SK-N-SH (cell line): ENCODE measurements at regions not wholly inside any gene's neighbourhood (a gene's known extent, or its start where the extent isn't known, plus 50 kb on each side); places are given as distances from the start of the nearest gene placed in this dataset.

Source experiments
- CTCF ChIA-PET: fragments of 300-600, 350-600 bp; formaldehyde crosslinking; extraction: SDS; loops from one replicate; lab custom pipeline; 2021; lab: Yijun Ruan, JAX
- POLR2A ChIA-PET: fragments of 350-600 bp; sonication (Branson Sonifier 250); formaldehyde crosslinking; extraction: SDS; loops from one replicate; lab custom pipeline; 2020; ENCODE audit warnings: antibody characterized with exemption, inconsistent platforms; lab: Yijun Ruan, JAX
- DNase-seq: peaks from one replicate; pipeline ENCODE4 v3.0.0; 2012
- H2AFZ ChIP-seq: fragments of 200-600 bp; sonication (generic); 2 replicates; pipeline ENCODE4 v1.8.1; 2016; ENCODE audit warnings: antibody characterized with exemption, mild to moderate bottlenecking, low read depth
- H3F3A ChIP-seq: fragments of 200-600 bp; sonication (generic); replicated peaks from 2 replicates; pipeline ENCODE3; 2016; ENCODE audit warnings: antibody characterized with exemption, mild to moderate bottlenecking; ENCODE audit not compliant: insufficient read depth
- H3K27ac ChIP-seq, 2 experiments: fragments of 200-500 bp in 1 of 2; fragments of 200-600 bp in 1 of 2; sonication (Bioruptor generic) in 1 of 2; sonication (generic), shearing (Covaris generic) in 1 of 2; 2 replicates each; pipeline versions ENCODE4 v1.5.1 to v1.6.1; 2014 to 2016; ENCODE audit warnings: low read depth in 2 of 2, inconsistent platforms in 1 of 2, low read length in 1 of 2, mild to moderate bottlenecking in 1 of 2, mixed read lengths in 1 of 2
- H3K27me3 ChIP-seq: fragments of 200-600 bp; sonication (generic), shearing (Covaris generic); 2 replicates; pipeline ENCODE4 v1.6.1; 2016; ENCODE audit warnings: mixed run types; ENCODE audit not compliant: insufficient read depth
- H3K36me3 ChIP-seq, 2 experiments: fragments of 200-500 bp in 1 of 2; fragments of 200-600 bp in 1 of 2; sonication (Bioruptor generic) in 1 of 2; sonication (generic) in 1 of 2; replicated peaks in 1 of 2; 2 replicates each; pipeline versions ENCODE3 to v1.5.1; 2014 to 2016; ENCODE audit warnings: low read length in 1 of 2, mild to moderate bottlenecking in 1 of 2; ENCODE audit not compliant: insufficient read depth in 2 of 2, control insufficient read depth in 1 of 2
- H3K4me1 ChIP-seq, 2 experiments: fragments of 200-500 bp in 1 of 2; fragments of 200-600 bp in 1 of 2; sonication (Bioruptor generic) in 1 of 2; sonication (generic), shearing (Covaris generic) in 1 of 2; 2 replicates each; pipeline versions ENCODE4 v1.5.1 to v1.6.1; 2014 to 2016; ENCODE audit warnings: low read depth in 1 of 2, low read length in 1 of 2, mixed run types in 1 of 2; ENCODE audit not compliant: insufficient read depth in 2 of 2, control insufficient read depth in 1 of 2
- H3K4me2 ChIP-seq: fragments of 200-600 bp; sonication (generic), shearing (Covaris generic); 2 replicates; pipeline ENCODE4 v1.6.1; 2017; ENCODE audit warnings: mixed run types
- H3K4me3 ChIP-seq, 2 experiments: fragments of 200-500 bp in 1 of 2; fragments of 200-600 bp in 1 of 2; sonication (Bioruptor generic) in 1 of 2; sonication (generic), shearing (Covaris generic) in 1 of 2; 2 replicates each; pipeline versions ENCODE4 v1.5.1 to v1.8.1; 2014 to 2016; ENCODE audit warnings: low read depth in 2 of 2, inconsistent platforms in 1 of 2, low read length in 1 of 2, mild to moderate bottlenecking in 1 of 2, mixed read lengths in 1 of 2, moderate library complexity in 1 of 2
- H3K79me2 ChIP-seq: fragments of 200-600 bp; sonication (generic); 2 replicates; pipeline ENCODE4 v1.8.1; 2017; ENCODE audit warnings: mild to moderate bottlenecking; ENCODE audit not compliant: insufficient read depth
- H3K9ac ChIP-seq: fragments of 200-600 bp; sonication (generic); 2 replicates; pipeline ENCODE4 v1.6.1; 2017; ENCODE audit warnings: mixed run types
- H3K9me2 ChIP-seq: fragments of 200-600 bp; sonication (generic); 2 replicates; pipeline ENCODE4 v1.6.1; 2017; ENCODE audit warnings: mixed run types
- H3K9me3 ChIP-seq: fragments of 200-600 bp; sonication (generic); 2 replicates; pipeline ENCODE4 v1.6.1; 2017; ENCODE audit warnings: mixed run types, mild to moderate bottlenecking, moderate library complexity
- H4K20me1 ChIP-seq: fragments of 200-600 bp; sonication (generic); 2 replicates; pipeline ENCODE4 v1.6.1; 2017; ENCODE audit warnings: mild to moderate bottlenecking, mixed run types; ENCODE audit not compliant: insufficient read depth
- ELF1 ChIP-seq: IDR thresholded peaks from 2 replicates; pipeline ENCODE4 v1.4.0; 2012
- EZH2phosphoT487 ChIP-seq: fragments of 200-600 bp; sonication (generic); IDR thresholded peaks from 2 replicates; pipeline ENCODE4 v1.6.1; 2017; ENCODE audit warnings: low read depth, mixed run types, mild to moderate bottlenecking, antibody characterized with exemption, moderate library complexity, borderline replicate concordance
- FOXJ3 ChIP-seq: sonication (generic); formaldehyde crosslinking; IDR thresholded peaks from 2 replicates; pipeline ENCODE4 v1.5.1; 2020; ENCODE audit warnings: mild to moderate bottlenecking, missing genetic modification reagents
- IRF3 ChIP-seq: fragments of 150-350 bp; IDR thresholded peaks from 2 replicates; pipeline ENCODE4 v1.6.1; 2016; ENCODE audit warnings: mild to moderate bottlenecking, low read depth, low read length
- MXI1 ChIP-seq: IDR thresholded peaks from 2 replicates; pipeline ENCODE4 v1.6.1; 2012; ENCODE audit warnings: mild to moderate bottlenecking, low read depth, low read length, improper control_type of control experiment
- NFIC ChIP-seq: IDR thresholded peaks from 2 replicates; pipeline ENCODE4 v1.4.0; 2012; ENCODE audit warnings: borderline replicate concordance
- NRF1 ChIP-seq: IDR thresholded peaks from 2 replicates; pipeline ENCODE4 v1.6.1; 2012; ENCODE audit warnings: low read depth, mild to moderate bottlenecking, low read length
- TAF1 ChIP-seq: IDR thresholded peaks from 2 replicates; pipeline ENCODE4 v1.6.1; 2012; ENCODE audit warnings: low read depth, mild to moderate bottlenecking, low read length, moderate library complexity, borderline replicate concordance
- TEAD4 ChIP-seq: IDR thresholded peaks from 2 replicates; pipeline ENCODE4 v1.4.0; 2012; ENCODE audit warnings: mild to moderate bottlenecking, borderline replicate concordance; ENCODE audit not compliant: insufficient read depth
- USF1 ChIP-seq: IDR thresholded peaks from 2 replicates; pipeline ENCODE4 v1.4.0; 2012; ENCODE audit warnings: low read depth, borderline replicate concordance
- ZBTB33 ChIP-seq: IDR thresholded peaks from 2 replicates; pipeline ENCODE4 v1.4.0; 2012; ENCODE audit warnings: low read depth, borderline replicate concordance
- WGBS: methylation state at CpG from one replicate; pipeline ENCODE4 v1.1.6; 2017; ENCODE audit warnings: low lambda C conversion rate; 5-methylcytosine and 5-hydroxymethylcytosine counted together
- TF ChIP-seq, protein P1 (sequence below): IDR thresholded peaks from 2 replicates; pipeline ENCODE4; 2012

DNA sequence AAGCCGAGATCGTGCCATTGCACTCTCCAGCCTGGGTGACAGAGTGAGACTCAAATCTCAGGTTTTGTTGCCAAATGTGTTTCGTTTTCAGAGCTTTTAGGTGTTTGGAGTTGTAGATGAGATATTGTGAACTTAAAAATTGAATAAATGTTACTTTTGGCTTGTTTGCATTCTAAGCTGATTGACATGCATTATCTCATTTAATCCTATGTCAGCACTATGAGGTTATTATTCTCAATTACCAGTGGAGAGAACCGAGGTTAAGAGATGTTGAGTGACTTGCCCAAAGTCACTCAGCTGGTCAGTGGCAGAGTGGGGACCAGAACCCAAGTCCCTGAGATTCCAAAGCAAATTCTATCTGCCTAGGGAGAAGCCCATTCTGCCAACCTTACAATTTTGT, 72.6 kb upstream of the PIM1 start:
- WGBS: 57% methylated on average over 4 of the region's 4 CpGs
- ChIA-PET POLR2A (no interaction called here), CTCF (interaction anchor here (1.0 to 1.8 kb wide), 4 partner anchors 13 to 79 kb away, joined by 3 to 5 read pairs (median 4); no protein-coding TSS in a partner anchor)
- Histone ChIP-seq H4K20me1 (no peaks in the 10 kb centered on the region), H3K9me3 (no peaks in the 10 kb centered on the region)
- TF ChIP-seq NFIC: no peak
- TF ChIP-seq, all 33 proteins: peak for 0
- no peaks in the 10 kb centered on the region for H3K9me2 ChIP-seq
- H3K36me3 ChIP-seq: no peaks in the 10 kb centered on the region
- H3F3A ChIP-seq: peaks cover 6% of the 10 kb centered on the region
- peaks cover 7 to 10% of the 10 kb centered on the region in 2 experiments; a peak in 2 of 4 replicates for H3K4me1 ChIP-seq
- H3K79me2 ChIP-seq: no peaks in the 10 kb centered on the region
- H3K9ac ChIP-seq: no peak overlapping the region
- no peak overlapping the region for H3K4me2 ChIP-seq
- no peaks in the 10 kb centered on the region for H3K27me3 ChIP-seq
- H3K27ac ChIP-seq: no peak overlapping the region
- no peak overlapping the region for H3K4me3 ChIP-seq
- no peak overlapping the region for H2AFZ ChIP-seq
- no peak for DNase-seq

DNA sequence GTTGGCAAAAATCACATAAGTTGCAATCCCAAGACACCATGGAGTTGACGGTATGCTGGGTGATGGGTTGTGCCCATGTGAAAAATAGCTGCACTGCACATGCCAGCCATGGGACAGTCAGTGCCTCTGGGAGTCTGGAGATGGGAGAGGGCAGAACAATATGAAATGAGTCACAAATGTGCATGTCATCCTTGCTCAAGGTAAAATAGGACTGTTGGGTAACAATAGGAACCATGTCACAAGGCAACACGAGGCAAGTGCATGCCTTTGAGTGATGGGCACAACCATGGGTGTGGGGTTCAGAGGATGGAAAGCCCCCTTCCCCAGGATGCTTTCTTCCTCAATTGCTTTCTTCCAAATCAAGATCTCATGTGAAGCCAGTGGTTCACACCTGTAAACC, 70.5 kb upstream of the PIM1 start:
- Histone ChIP-seq H3K27ac (no peak overlapping the region), H3K4me1 (peaks cover 18 to 19% of the 10 kb centered on the region in 2 experiments), H3K4me3 (no peak overlapping the region), H4K20me1 (no peaks in the 10 kb centered on the region), H3K36me3 (no peaks in the 10 kb centered on the region), H3K4me2 (no peak overlapping the region), H3K9me3 (no peaks in the 10 kb centered on the region), H3F3A (peaks cover 6% of the 10 kb centered on the region), H2AFZ (no peak overlapping the region), H3K79me2 (no peaks in the 10 kb centered on the region), H3K9me2 (no peaks in the 10 kb centered on the region), H3K9ac (no peak overlapping the region), H3K27me3 (no peaks in the 10 kb centered on the region)
- TF ChIP-seq TAF1 (no peak), ZBTB33 (no peak), NRF1 (no peak), TEAD4 (no peak), USF1 (no peak), IRF3 (no peak), EZH2phosphoT487 (no peak), FOXJ3 (no peak), MXI1 (no peak), ELF1 (no peak), NFIC (no peak)
- TF ChIP-seq, protein P1, sequence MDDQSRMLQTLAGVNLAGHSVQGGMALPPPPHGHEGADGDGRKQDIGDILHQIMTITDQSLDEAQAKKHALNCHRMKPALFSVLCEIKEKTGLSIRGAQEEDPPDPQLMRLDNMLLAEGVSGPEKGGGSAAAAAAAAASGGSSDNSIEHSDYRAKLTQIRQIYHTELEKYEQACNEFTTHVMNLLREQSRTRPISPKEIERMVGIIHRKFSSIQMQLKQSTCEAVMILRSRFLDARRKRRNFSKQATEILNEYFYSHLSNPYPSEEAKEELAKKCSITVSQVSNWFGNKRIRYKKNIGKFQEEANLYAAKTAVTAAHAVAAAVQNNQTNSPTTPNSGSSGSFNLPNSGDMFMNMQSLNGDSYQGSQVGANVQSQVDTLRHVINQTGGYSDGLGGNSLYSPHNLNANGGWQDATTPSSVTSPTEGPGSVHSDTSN: no peak
- DNase-seq: no peak
- 67% methylated on average over 2 of the region's 2 CpGs for WGBS
- ChIA-PET CTCF (interaction anchor here (1.7 kb wide), 1 partner anchor 70 kb away, joined by 4 read pairs; no protein-coding TSS in a partner anchor), POLR2A (no interaction called here)
